ENCODE measurements at regions not wholly inside any gene's neighbourhood (a gene's known extent, or its start where the extent isn't known, plus 50 kb on each side); places are given as distances from the start of the nearest gene placed in this dataset.

DNA sequence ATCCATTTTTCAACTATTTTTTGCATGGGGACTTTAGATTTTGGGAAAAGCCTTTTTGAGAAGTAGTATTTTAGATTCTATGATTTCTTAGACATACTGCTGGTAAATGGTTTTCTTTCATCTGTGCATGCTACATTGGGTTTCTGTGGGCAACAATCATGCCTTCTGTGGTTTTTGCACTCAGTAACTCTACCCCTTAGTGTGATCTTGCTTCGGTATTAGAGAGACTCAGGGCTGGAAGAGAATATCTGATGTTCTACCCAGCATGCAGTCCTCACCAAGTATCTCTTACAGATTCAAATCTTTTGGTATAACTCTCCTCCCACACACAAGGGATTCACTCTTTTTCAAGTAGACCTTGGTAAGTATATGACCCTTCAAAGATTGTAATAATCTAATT lies 183.0 kb downstream of the PMAIP1 start:
- Histone ChIP-seq H3K27ac (ENCODE audit: extremely low read depth, low read depth, low read length) (no peak overlapping the region), H3K4me1 (ENCODE audit: control insufficient read depth, insufficient read depth, low read length) (no peaks in the 10 kb centered on the region), H3K9me3 (ENCODE audit: control insufficient read depth, insufficient read depth, low read depth, low read length) (no peaks in the 10 kb centered on the region), H3K4me3 (ENCODE audit: low read depth, low read length) (no peak overlapping the region), H3K36me3 (ENCODE audit: control insufficient read depth in 2 of 2, insufficient read depth in 1 of 2, low read length in 2 of 2) (no peaks in the 10 kb centered on the region)
- CTCF ChIA-PET, result interaction anchor here (0.6 to 1.7 kb wide), 2 partner anchors 81 to 86 kb away, joined by 3 read pairs; no protein-coding TSS in a partner anchor
- TF ChIP-seq ZNF24 (tag by site-specific recombination; IDR thresholded peaks at IDR 0.05) (no peak), ZNF585B (tag by site-specific recombination; IDR thresholded peaks at IDR 0.05) (no peak), ZNF658 (tag by site-specific recombination; IDR thresholded peaks at IDR 0.05) (no peak), ZNF473 (tag by site-specific recombination; IDR thresholded peaks at IDR 0.05) (no peak), ZNF596 (tag by site-specific recombination; IDR thresholded peaks at IDR 0.05) (no peak), ZNF239 (tag by site-specific recombination; IDR thresholded peaks at IDR 0.05) (no peak), ZNF707 (tag by site-specific recombination; IDR thresholded peaks at IDR 0.05) (no peak), ZNF266 (tag by site-specific recombination; IDR thresholded peaks at IDR 0.05; ENCODE audit: low read depth) (no peak), SP7 (tag by site-specific recombination; IDR thresholded peaks at IDR 0.05) (no peak), OSR2 (tag by site-specific recombination; IDR thresholded peaks at IDR 0.05) (no peak), GLI2 (tag by site-specific recombination; IDR thresholded peaks at IDR 0.05; ENCODE audit: borderline replicate concordance, low read depth) (no peak)
- TF ChIP-seq, protein P1, sequence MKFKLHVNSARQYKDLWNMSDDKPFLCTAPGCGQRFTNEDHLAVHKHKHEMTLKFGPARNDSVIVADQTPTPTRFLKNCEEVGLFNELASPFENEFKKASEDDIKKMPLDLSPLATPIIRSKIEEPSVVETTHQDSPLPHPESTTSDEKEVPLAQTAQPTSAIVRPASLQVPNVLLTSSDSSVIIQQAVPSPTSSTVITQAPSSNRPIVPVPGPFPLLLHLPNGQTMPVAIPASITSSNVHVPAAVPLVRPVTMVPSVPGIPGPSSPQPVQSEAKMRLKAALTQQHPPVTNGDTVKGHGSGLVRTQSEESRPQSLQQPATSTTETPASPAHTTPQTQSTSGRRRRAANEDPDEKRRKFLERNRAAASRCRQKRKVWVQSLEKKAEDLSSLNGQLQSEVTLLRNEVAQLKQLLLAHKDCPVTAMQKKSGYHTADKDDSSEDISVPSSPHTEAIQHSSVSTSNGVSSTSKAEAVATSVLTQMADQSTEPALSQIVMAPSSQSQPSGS (tag by site-specific recombination; IDR thresholded peaks at IDR 0.05; ENCODE audit: low read depth), result no peak
- POLR2A ChIA-PET, result no interaction called here

DNA sequence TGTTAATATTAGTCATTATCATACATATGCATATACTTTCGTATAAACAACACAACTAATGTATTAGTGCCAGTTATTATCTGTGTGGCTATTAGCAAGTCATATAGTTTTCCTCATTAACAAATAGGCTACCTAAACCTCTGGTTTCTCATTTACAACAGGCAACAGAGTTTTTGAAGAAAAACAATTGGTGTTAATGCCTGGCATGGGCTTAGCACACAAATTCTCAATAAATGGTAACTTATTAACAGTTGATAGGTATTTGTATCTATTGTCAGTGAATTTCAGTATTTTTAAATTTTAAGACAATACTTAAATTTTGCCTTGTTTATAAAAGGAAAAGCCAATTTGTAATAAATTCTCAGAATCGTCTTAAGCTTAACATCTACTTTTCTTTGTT lies 182.5 kb downstream of the PMAIP1 start:
- ChIA-PET CTCF (interaction anchor here (0.6 to 1.7 kb wide), 2 partner anchors 82 to 86 kb away, joined by 3 read pairs; no protein-coding TSS in a partner anchor), POLR2A (no interaction called here)
- no peaks in the 10 kb centered on the region for H3K4me1 ChIP-seq (ENCODE audit: control insufficient read depth, insufficient read depth, low read length)
- no peak for TF ChIP-seq ZNF174 (tag by site-specific recombination; IDR thresholded peaks at IDR 0.05)
- H3K9me3 ChIP-seq (ENCODE audit: control insufficient read depth, insufficient read depth, low read depth, low read length), result no peaks in the 10 kb centered on the region
- no peak overlapping the region for H3K4me3 ChIP-seq (ENCODE audit: low read depth, low read length)
- no peaks in the 10 kb centered on the region for H3K36me3 ChIP-seq (ENCODE audit: control insufficient read depth in 2 of 2, insufficient read depth in 1 of 2, low read length in 2 of 2)
- no peak overlapping the region for H3K27ac ChIP-seq (ENCODE audit: extremely low read depth, low read depth, low read length)

DNA sequence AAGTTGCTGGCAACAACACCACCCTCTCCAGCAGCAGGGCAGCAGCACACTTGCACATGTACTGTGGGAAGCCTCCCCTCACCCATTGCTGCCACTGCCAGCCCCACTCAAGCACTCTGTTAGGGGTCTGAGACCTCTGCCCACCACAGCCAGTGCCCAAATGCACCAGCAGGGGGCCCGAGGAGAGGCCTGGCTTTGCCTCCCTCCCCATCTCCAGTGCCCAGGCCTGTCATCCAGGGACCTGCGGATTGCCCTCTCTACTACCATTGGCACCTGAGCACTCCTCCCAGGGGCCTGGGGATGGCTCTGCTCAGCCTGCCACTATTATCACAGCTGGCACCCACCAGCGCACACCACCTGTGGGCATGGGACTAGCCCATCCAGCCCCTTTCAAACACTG lies 175.7 kb downstream of the PMAIP1 start:
- H3K9me3 ChIP-seq (ENCODE audit: control insufficient read depth, insufficient read depth, low read depth, low read length), result no peaks in the 10 kb centered on the region
- H3K4me1 ChIP-seq (ENCODE audit: control insufficient read depth, insufficient read depth, low read length), result no peaks in the 10 kb centered on the region
- ChIA-PET POLR2A (no interaction called here), CTCF (no interaction called here)
- no peaks in the 10 kb centered on the region for H3K36me3 ChIP-seq (ENCODE audit: control insufficient read depth in 2 of 2, insufficient read depth in 1 of 2, low read length in 2 of 2)
- H3K4me3 ChIP-seq (ENCODE audit: low read depth, low read length), result no peak overlapping the region
- TF ChIP-seq, protein P2, sequence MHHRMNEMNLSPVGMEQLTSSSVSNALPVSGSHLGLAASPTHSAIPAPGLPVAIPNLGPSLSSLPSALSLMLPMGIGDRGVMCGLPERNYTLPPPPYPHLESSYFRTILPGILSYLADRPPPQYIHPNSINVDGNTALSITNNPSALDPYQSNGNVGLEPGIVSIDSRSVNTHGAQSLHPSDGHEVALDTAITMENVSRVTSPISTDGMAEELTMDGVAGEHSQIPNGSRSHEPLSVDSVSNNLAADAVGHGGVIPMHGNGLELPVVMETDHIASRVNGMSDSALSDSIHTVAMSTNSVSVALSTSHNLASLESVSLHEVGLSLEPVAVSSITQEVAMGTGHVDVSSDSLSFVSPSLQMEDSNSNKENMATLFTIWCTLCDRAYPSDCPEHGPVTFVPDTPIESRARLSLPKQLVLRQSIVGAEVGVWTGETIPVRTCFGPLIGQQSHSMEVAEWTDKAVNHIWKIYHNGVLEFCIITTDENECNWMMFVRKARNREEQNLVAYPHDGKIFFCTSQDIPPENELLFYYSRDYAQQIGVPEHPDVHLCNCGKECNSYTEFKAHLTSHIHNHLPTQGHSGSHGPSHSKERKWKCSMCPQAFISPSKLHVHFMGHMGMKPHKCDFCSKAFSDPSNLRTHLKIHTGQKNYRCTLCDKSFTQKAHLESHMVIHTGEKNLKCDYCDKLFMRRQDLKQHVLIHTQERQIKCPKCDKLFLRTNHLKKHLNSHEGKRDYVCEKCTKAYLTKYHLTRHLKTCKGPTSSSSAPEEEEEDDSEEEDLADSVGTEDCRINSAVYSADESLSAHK (tag by site-specific recombination; IDR thresholded peaks at IDR 0.05), result no peak
- no peak for TF ChIP-seq ZNF561 (tag by site-specific recombination; IDR thresholded peaks at IDR 0.05; ENCODE audit: borderline replicate concordance)
- TF ChIP-seq ZFP41 (tag by site-specific recombination; IDR thresholded peaks at IDR 0.05; ENCODE audit: borderline replicate concordance), result no peak
- no peak for TF ChIP-seq RBAK (tag by site-specific recombination; IDR thresholded peaks at IDR 0.05)
- no peak overlapping the region for H3K27ac ChIP-seq (ENCODE audit: extremely low read depth, low read depth, low read length)

Measured in HEK293 (cell line).